AG04450 (cell line): ENCODE measurements at regions not wholly inside any gene's neighbourhood (a gene's known extent, or its start where the extent isn't known, plus 50 kb on each side); places are given as distances from the start of the nearest gene placed in this dataset.

Source experiments
- CTCF ChIA-PET: fragments of 300-600, 350-600 bp; formaldehyde crosslinking; extraction: SDS; loops from one replicate; lab custom pipeline; 2022; ENCODE audit warnings: antibody characterized with exemption, inconsistent platforms; lab: Charles Lee
- POLR2A ChIA-PET: fragments of 350-600 bp; formaldehyde crosslinking; extraction: SDS; loops from one replicate; lab custom pipeline; 2021; ENCODE audit warnings: antibody characterized with exemption, inconsistent platforms; lab: Yijun Ruan, JAX
- DNase-seq: peaks from one replicate; pipeline ENCODE4 v3.0.0-alpha.2; 2011; ENCODE audit warnings: low read depth, low spot score
- H3K27ac ChIP-seq: one replicate; pipeline ENCODE4 v1.5.1; 2012; ENCODE audit warnings: low read depth, low read length, control low read depth
- H3K27me3 ChIP-seq: one replicate; pipeline ENCODE4 v1.6.0; 2012; ENCODE audit warnings: low read length; ENCODE audit not compliant: control insufficient read depth, insufficient read depth
- H3K4me3 ChIP-seq: 2 replicates; pipeline ENCODE4 v1.5.1; 2011; ENCODE audit warnings: mild to moderate bottlenecking, low read depth, low read length, control low read depth
- H3K9me3 ChIP-seq: 2 replicates; pipeline ENCODE4 v1.5.1; 2012; ENCODE audit warnings: low read length; ENCODE audit not compliant: control insufficient read depth, insufficient read depth
- CTCF ChIP-seq: IDR thresholded peaks from 2 replicates; pipeline ENCODE4 v1.5.1; 2011; ENCODE audit warnings: low read depth, low read length, control low read depth, inconsistent platforms

- CTCF ChIA-PET = no interaction called here
- no peak for DNase-seq
- no peak for TF ChIP-seq CTCF
- Histone ChIP-seq H3K27me3 (peaks cover 45% of the 10 kb centered on the region), H3K9me3 (no peaks in the 10 kb centered on the region), H3K4me3 (no peak overlapping the region), H3K27ac (no peak overlapping the region)
- POLR2A ChIA-PET = no interaction called here
Observed at GRCh38 chr5:172505845-172506244, 51.5 kb upstream of the SH3PXD2B start.

GRCh38 chr5:172505403-172505759 lies 51.1 kb upstream of the SH3PXD2B start:
- POLR2A ChIA-PET = no interaction called here
- CTCF ChIA-PET = no interaction called here
- no peak overlapping the region for H3K4me3 ChIP-seq
- H3K9me3 ChIP-seq = no peaks in the 10 kb centered on the region
- TF ChIP-seq CTCF = no peak
- no peak overlapping the region for H3K27ac ChIP-seq
- DNase-seq = no peak
- peaks cover 44% of the 10 kb centered on the region for H3K27me3 ChIP-seq

- ChIA-PET CTCF (no interaction called here), POLR2A (no interaction called here)
- H3K4me3 ChIP-seq = no peak overlapping the region
- H3K27ac ChIP-seq = no peak overlapping the region
- H3K9me3 ChIP-seq = no peaks in the 10 kb centered on the region
- H3K27me3 ChIP-seq = peaks cover 39% of the 10 kb centered on the region
- no peak for DNase-seq
- TF ChIP-seq CTCF = no peak
Observed at GRCh38 chr5:172504701-172505402, 50.5 kb upstream of the SH3PXD2B start.

GRCh38 chr5:172503925-172504700 lies 49.8 kb upstream of the SH3PXD2B start:
- Histone ChIP-seq H3K9me3 (no peaks in the 10 kb centered on the region), H3K27me3 (peaks cover 39% of the 10 kb centered on the region), H3K4me3 (no peak overlapping the region), H3K27ac (no peak overlapping the region)
- ChIA-PET POLR2A (no interaction called here), CTCF (no interaction called here)
- TF ChIP-seq CTCF = no peak
- DNase-seq = no peak
